ENCODE measurements at regions not wholly inside any gene's neighbourhood (a gene's known extent, or its start where the extent isn't known, plus 50 kb on each side); places are given as distances from the start of the nearest gene placed in this dataset.

GRCh38 chr1:229887043-229887822 is 179.8 kb upstream of the GALNT2 start:
- TF ChIP-seq GATA3 (IDR thresholded peaks at IDR 0.05; ENCODE audit: low read depth, low read length): no peak
- TF ChIP-seq GATA2 (IDR thresholded peaks at IDR 0.05; ENCODE audit: low read depth, low read length): no peak
